OCI-LY3 (cell line): ENCODE measurements at regions not wholly inside any gene's neighbourhood (a gene's known extent, or its start where the extent isn't known, plus 50 kb on each side); places are given as distances from the start of the nearest gene placed in this dataset.

Experiments
- H2AFZ ChIP-seq: fragments of 200-600, 300-600 bp; shearing (Covaris generic); 2 replicates; pipeline ENCODE4 v1.6.0; 2014; ENCODE audit warnings: antibody characterized with exemption, low read depth, low read length
- H3K27ac ChIP-seq: fragments of 200-600, 300-600 bp; sonication (generic); 2 replicates; pipeline ENCODE4 v1.5.1; 2014; ENCODE audit warnings: mild to moderate bottlenecking, low read length, moderate library complexity, mixed read lengths
- H3K27me3 ChIP-seq: fragments of 200-600, 300-600 bp; sonication (generic); 2 replicates; pipeline ENCODE4 v1.6.1; 2014; ENCODE audit warnings: low read depth, low read length, mixed read lengths
- H3K36me3 ChIP-seq: fragments of 200-600, 300-600 bp; sonication (generic); replicated peaks from 2 replicates; pipeline ENCODE3; 2014; ENCODE audit warnings: low read depth, low read length, mixed read lengths
- H3K4me1 ChIP-seq: fragments of 300-600, 200-600 bp; sonication (generic); 2 replicates; pipeline ENCODE4 v1.6.1; 2014; ENCODE audit warnings: low read length, mixed read lengths
- H3K4me2 ChIP-seq: fragments of 200-600, 300-600 bp; sonication (generic); 2 replicates; pipeline ENCODE4 v1.6.1; 2014; ENCODE audit warnings: low read length, mixed read lengths
- H3K4me3 ChIP-seq: fragments of 300-600, 200-600 bp; sonication (generic); 2 replicates; pipeline ENCODE4 v1.5.1; 2014; ENCODE audit warnings: antibody characterized with exemption, mild to moderate bottlenecking, low read length, moderate library complexity
- H3K79me2 ChIP-seq: fragments of 300-600, 200-600 bp; shearing (Covaris generic); 2 replicates; pipeline ENCODE4 v1.6.1; 2014; ENCODE audit warnings: mild to moderate bottlenecking, low read length, mixed read lengths
- H3K9ac ChIP-seq: fragments of 300-600, 200-600 bp; shearing (Covaris generic); 2 replicates; pipeline ENCODE4 v1.6.0; 2014; ENCODE audit warnings: mild to moderate bottlenecking, low read length, moderate library complexity
- H3K9me3 ChIP-seq: fragments of 200-600, 300-600 bp; shearing (Covaris generic); 2 replicates; pipeline ENCODE4 v1.6.1; 2014; ENCODE audit warnings: low read length, mixed read lengths; ENCODE audit not compliant: insufficient read depth
- H4K20me1 ChIP-seq: fragments of 200-600, 300-600 bp; sonication (generic); 2 replicates; pipeline ENCODE4 v1.6.1; 2016; ENCODE audit warnings: low read length, mixed read lengths; ENCODE audit not compliant: insufficient read depth
- EZH2phosphoT487 ChIP-seq: fragments of 200-600 bp; shearing (Covaris generic); IDR thresholded peaks from 2 replicates; pipeline ENCODE4 v1.6.1; 2018; ENCODE audit warnings: antibody characterized with exemption, mixed run types, low read depth
- TF ChIP-seq, protein P1 (sequence below): fragments of 200-600, 300-600 bp; sonication (generic); IDR thresholded peaks from 2 replicates; pipeline ENCODE4 v1.5.1; 2014; ENCODE audit warnings: antibody characterized with exemption, low read length, low read depth

DNA sequence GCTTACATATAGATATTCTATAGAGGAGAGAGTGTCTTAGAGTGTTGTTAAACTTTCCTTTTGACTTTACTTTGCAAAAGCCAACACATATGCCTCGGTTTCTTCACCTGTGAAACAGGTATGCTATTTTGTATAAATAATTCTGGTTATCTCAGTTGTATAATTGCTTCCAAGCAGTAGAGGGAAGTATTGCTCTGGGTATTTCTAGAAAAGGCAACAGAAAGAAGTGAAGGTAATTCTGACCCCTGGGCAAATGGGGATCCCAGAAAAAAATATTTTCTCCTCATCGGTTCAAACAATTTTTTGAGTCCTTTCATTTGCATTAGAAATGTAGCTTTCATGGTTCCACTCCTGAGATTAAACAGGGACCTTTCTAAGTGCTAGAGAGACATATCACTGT lies 216.5 kb upstream of the SEMA6D start:
- Histone ChIP-seq H3K4me3 (no peak overlapping the region), H3K79me2 (no peaks in the 10 kb centered on the region), H3K27me3 (peaks cover 2% of the 10 kb centered on the region; the same call in 1 of the 2 replicates), H2AFZ (no peak overlapping the region), H3K9me3 (no peaks in the 10 kb centered on the region), H3K4me2 (no peak overlapping the region), H3K27ac (no peak overlapping the region), H3K4me1 (no peaks in the 10 kb centered on the region), H3K9ac (no peak overlapping the region), H3K36me3 (no peaks in the 10 kb centered on the region), H4K20me1 (no peaks in the 10 kb centered on the region)
- TF ChIP-seq EZH2phosphoT487 = no peak

DNA sequence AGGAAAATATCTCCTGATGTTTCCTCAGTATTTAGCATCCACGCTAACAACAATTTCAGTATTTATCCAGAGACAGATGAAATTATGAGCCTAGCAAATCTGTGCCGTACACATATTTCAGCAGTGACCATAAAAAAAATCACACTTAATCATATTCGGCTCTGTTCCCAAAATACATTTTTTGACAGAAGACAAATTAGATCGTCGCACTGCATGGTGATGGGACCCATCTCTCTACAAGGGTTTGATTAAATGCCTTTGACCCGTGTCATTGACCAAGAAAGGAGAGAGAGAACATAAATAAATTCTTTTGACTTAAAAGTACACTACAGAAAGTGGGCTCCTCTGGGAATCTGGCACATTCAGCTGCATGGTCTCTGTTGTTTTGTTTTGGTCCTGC lies 215.3 kb upstream of the SEMA6D start:
- H4K20me1 ChIP-seq = no peaks in the 10 kb centered on the region
- TF ChIP-seq, protein P1, sequence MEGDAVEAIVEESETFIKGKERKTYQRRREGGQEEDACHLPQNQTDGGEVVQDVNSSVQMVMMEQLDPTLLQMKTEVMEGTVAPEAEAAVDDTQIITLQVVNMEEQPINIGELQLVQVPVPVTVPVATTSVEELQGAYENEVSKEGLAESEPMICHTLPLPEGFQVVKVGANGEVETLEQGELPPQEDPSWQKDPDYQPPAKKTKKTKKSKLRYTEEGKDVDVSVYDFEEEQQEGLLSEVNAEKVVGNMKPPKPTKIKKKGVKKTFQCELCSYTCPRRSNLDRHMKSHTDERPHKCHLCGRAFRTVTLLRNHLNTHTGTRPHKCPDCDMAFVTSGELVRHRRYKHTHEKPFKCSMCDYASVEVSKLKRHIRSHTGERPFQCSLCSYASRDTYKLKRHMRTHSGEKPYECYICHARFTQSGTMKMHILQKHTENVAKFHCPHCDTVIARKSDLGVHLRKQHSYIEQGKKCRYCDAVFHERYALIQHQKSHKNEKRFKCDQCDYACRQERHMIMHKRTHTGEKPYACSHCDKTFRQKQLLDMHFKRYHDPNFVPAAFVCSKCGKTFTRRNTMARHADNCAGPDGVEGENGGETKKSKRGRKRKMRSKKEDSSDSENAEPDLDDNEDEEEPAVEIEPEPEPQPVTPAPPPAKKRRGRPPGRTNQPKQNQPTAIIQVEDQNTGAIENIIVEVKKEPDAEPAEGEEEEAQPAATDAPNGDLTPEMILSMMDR = no peak
- no peak for TF ChIP-seq EZH2phosphoT487

DNA sequence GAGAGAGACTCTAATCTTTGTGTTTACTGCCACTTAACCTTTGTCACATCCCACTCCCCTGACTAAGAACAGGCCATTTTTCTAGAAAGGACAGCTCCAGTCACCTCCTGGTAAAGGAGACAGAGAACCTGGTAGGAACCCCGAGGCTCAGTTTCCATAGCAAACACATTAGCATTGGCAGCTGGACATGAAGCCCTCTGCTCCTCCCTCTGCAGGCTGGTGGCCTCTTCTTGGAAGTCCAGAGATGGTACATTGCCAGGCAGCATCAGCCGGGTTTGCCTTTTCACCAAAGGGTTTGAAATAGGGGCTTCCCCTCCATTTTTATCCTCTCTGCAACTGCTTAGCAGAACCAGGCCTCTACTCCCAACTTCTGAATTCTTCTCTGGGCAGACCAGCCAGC lies 213.4 kb upstream of the SEMA6D start:
- Histone ChIP-seq H2AFZ (no peak overlapping the region), H3K4me3 (no peak overlapping the region), H3K9me3 (no peaks in the 10 kb centered on the region), H3K4me1 (no peaks in the 10 kb centered on the region), H3K79me2 (no peaks in the 10 kb centered on the region), H3K36me3 (no peaks in the 10 kb centered on the region), H3K4me2 (no peak overlapping the region), H4K20me1 (no peaks in the 10 kb centered on the region), H3K27me3 (0 out of 2 replicates have a peak, but pooled peaks cover 4% of the 10 kb centered on the region), H3K27ac (no peak overlapping the region), H3K9ac (no peak overlapping the region)
- TF ChIP-seq, protein P1 = no peak
- TF ChIP-seq EZH2phosphoT487 = no peak

More for the DNA sequence above, 215.3 kb upstream of the SEMA6D start:
- no peak overlapping the region for H3K9ac ChIP-seq
- no peak overlapping the region for H3K27ac ChIP-seq
- H3K36me3 ChIP-seq = no peaks in the 10 kb centered on the region
- no peaks in the 10 kb centered on the region for H3K27me3 ChIP-seq
- no peak overlapping the region for H2AFZ ChIP-seq
- H3K9me3 ChIP-seq = no peaks in the 10 kb centered on the region
- no peak overlapping the region for H3K4me3 ChIP-seq
- no peaks in the 10 kb centered on the region for H3K79me2 ChIP-seq
- no peak overlapping the region for H3K4me2 ChIP-seq
- no peaks in the 10 kb centered on the region for H3K4me1 ChIP-seq

DNA sequence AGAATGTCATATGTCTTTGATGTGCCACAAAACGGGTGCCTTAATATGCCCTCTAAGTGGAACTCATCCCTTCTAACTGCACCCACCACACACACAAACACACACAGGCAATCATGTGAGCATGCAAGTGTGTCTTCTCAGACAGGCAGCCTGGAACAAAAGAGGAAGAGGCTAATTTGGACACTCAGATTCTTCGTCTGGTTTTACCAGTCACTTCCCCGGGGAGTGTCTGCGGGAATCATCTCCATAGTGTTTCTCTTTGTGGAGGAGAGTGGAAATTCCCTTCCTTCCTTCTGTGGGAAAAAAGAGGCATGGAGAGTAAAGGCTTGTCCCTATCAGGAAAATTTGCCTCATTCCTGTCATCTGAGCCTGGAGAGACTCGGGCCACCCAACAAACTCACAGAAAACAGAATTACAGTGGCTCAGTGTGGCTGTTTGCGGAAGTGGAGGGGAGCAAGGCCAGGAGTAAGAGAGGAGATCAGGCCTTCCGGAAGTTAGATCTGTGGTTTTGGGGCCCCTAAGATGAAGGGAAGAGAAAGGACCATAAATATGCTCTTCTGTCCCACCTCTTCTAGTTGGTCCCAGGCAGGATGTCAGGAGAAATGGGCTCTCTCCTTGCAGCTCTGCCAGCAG lies 212.6 kb upstream of the SEMA6D start:
- Histone ChIP-seq H3K9me3 (no peaks in the 10 kb centered on the region), H3K4me3 (no peak overlapping the region), H3K27ac (no peak overlapping the region), H3K36me3 (no peaks in the 10 kb centered on the region), H2AFZ (no peak overlapping the region), H4K20me1 (no peaks in the 10 kb centered on the region), H3K27me3 (0 out of 2 replicates have a peak, but pooled peaks cover 4% of the 10 kb centered on the region), H3K4me2 (no peak overlapping the region), H3K79me2 (no peaks in the 10 kb centered on the region), H3K9ac (no peak overlapping the region), H3K4me1 (no peaks in the 10 kb centered on the region)
- no peak for TF ChIP-seq EZH2phosphoT487
- TF ChIP-seq, protein P1 = no peak
